Brain microvascular endothelial cell (primary cell): ENCODE measurements at regions not wholly inside any gene's neighbourhood (a gene's known extent, or its start where the extent isn't known, plus 50 kb on each side); places are given as distances from the start of the nearest gene placed in this dataset.
"Not testable (repeated sequence)": the region's sequence is repeated elsewhere in the genome, so short reads cannot be mapped to it uniquely, and the experiment has no call there.

Experiments used
- DNase-seq: peaks from one replicate; pipeline ENCODE4 v3.0.0-alpha.2; 2020
- H3K27ac ChIP-seq: fragments of 250-450 bp; sonication (Bioruptor Pico); 2 replicates; pipeline ENCODE4 v1.5.1; 2020; ENCODE audit warnings: mild to moderate bottlenecking, moderate library complexity
- H3K27me3 ChIP-seq: fragments of 250-450 bp; sonication (Bioruptor Pico); replicated peaks from 2 replicates; pipeline ENCODE4 v1.5.1; 2020; ENCODE audit warnings: mild to moderate bottlenecking
- H3K36me3 ChIP-seq: fragments of 250-450 bp; sonication (Bioruptor Pico); replicated peaks from 2 replicates; pipeline ENCODE4 v1.5.1; 2020; ENCODE audit warnings: mild to moderate bottlenecking
- H3K4me3 ChIP-seq: 2 replicates; pipeline ENCODE4 v1.5.1; 2011; ENCODE audit warnings: low read depth, mild to moderate bottlenecking, control low read depth, low read length, moderate library complexity
- in situ Hi-C: cut with HindIII; loops from 2 replicates; pipeline ENCODE4 v1.10.0; 2017; ENCODE audit warnings: low sequenced_read_pairs, low pct_ligation_motif_present
- TF ChIP-seq, protein P1 (sequence below): IDR thresholded peaks from 2 replicates; pipeline ENCODE4 v1.5.1; 2011; ENCODE audit warnings: low read depth, mild to moderate bottlenecking, moderate library complexity, low read length, control low read depth, inconsistent platforms; ENCODE audit errors: missing control alignments

DNA sequence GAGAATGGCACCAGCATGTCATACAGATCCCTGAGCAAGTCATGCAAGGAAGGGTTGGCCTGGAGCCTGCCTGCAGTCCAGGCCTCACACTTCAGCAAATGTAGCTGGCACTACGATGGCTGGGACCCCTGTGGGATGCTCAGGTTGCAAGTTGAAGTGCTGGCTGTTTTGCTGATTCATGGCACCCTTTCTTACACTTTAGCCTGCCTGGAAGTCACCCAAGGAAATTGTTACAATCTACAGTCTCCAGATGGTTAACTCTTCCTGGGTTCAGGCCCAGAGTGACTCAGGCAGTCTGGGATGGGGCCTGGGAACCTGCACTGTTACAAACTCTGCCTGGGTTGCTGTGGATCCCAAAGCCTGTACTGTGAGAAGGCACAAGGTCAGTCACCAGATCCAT lies 91.0 kb upstream of the SLC6A11 start:
- Histone ChIP-seq H3K36me3 (no peaks in the 10 kb centered on the region), H3K4me3 (no peak overlapping the region), H3K27me3 (no peaks in the 10 kb centered on the region), H3K27ac (no peak overlapping the region)
- no peak for DNase-seq
- TF ChIP-seq, protein P1, sequence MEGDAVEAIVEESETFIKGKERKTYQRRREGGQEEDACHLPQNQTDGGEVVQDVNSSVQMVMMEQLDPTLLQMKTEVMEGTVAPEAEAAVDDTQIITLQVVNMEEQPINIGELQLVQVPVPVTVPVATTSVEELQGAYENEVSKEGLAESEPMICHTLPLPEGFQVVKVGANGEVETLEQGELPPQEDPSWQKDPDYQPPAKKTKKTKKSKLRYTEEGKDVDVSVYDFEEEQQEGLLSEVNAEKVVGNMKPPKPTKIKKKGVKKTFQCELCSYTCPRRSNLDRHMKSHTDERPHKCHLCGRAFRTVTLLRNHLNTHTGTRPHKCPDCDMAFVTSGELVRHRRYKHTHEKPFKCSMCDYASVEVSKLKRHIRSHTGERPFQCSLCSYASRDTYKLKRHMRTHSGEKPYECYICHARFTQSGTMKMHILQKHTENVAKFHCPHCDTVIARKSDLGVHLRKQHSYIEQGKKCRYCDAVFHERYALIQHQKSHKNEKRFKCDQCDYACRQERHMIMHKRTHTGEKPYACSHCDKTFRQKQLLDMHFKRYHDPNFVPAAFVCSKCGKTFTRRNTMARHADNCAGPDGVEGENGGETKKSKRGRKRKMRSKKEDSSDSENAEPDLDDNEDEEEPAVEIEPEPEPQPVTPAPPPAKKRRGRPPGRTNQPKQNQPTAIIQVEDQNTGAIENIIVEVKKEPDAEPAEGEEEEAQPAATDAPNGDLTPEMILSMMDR, result no peak
- in situ Hi-C loops, result no loop called here

DNA sequence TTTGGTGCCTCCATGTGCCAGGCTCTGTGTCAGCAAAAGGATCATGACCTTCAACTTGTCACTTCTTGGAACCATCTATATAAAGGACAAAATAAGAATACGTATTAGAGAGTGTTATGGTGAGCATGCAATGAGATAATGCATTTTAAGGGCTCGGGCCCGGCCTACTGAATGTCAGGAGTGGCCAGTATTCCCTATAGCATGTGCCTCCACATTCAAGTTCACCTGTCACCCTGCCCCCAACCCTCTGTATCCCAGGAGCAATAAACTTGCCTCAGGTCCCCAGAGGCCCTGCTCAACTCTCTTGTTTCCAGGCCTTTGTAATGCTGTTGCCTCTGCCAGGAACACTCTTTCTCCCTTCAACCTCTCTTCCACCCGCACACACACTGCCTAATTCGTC lies 90.2 kb upstream of the SLC6A11 start:
- no peaks in the 10 kb centered on the region for H3K27me3 ChIP-seq
- H3K36me3 ChIP-seq, result no peaks in the 10 kb centered on the region
- H3K4me3 ChIP-seq, result no peak overlapping the region
- TF ChIP-seq, protein P1, result no peak
- DNase-seq, result no peak
- in situ Hi-C loops, result no loop called here
- H3K27ac ChIP-seq, result no peak overlapping the region

DNA sequence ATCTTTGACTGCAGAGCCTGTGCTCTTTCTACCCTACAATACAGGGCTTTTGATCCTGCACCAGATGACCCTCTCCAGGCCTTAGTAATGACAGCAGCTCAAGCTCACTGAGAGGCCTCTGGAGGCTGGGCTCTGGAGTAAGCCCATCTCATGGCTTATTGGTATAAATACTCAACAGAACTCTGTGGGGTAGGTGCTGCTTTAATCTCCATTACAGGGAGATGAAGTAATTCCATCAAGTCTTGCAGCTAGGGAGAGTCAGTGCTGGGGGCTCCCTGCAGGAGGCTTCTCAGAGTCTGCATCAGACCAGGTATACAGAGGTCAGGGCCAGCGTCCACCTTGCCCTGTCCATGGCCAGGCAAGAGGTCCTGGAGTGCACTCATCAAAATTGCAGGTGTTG lies 89.2 kb upstream of the SLC6A11 start:
- in situ Hi-C loops, result no loop called here
- DNase-seq, result no peak
- Histone ChIP-seq H3K4me3 (no peak overlapping the region), H3K27me3 (no peaks in the 10 kb centered on the region), H3K27ac (no peak overlapping the region), H3K36me3 (no peaks in the 10 kb centered on the region)
- TF ChIP-seq, protein P1, result no peak

DNA sequence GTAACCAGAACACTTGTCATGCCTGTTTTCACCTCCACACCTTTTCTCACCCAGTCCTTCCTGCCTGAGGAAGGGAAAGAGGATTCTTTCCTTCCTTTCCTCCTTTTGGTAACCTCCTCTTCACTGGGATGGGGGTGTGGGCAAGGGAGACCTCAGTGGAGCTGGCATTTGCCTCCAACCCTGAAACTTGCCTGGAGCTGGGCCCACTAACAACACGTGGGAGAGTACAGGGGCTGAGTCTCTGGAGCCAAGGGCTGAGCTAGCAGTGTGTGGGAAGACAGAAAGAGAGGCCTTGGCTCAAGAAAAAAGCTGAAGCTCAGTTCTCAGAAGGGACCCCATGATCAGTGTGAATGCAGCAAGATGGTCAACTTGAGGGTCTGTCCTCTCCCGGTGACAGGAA lies 86.6 kb upstream of the SLC6A11 start:
- Histone ChIP-seq H3K27ac (no peak overlapping the region), H3K36me3 (no peaks in the 10 kb centered on the region), H3K27me3 (no peaks in the 10 kb centered on the region), H3K4me3 (no peak overlapping the region)
- TF ChIP-seq, protein P1, result no peak
- in situ Hi-C loops, result no loop called here
- no peak for DNase-seq

DNA sequence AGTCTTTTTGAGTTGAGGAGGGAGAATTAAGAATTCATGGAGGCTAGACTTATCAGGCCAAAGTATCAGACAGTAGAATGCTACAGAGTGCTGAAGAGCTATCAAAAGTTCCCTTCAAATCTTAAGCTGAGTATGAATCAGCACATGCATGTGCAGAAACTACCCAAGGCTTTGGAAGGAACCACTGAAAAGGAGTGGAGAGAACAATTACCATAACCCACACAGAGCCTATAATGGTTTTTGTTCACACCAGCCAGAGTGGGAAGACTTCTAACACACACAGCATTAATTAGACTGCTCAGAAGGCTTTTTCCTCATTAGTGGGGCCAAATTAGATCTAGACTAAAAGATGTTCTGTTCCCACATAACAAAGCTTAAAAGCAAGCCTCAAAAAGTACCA lies 83.7 kb upstream of the SLC6A11 start:
- H3K4me3 ChIP-seq, result no peak overlapping the region
- TF ChIP-seq, protein P1, result no peak
- H3K27ac ChIP-seq, result no peak overlapping the region
- no peaks in the 10 kb centered on the region for H3K27me3 ChIP-seq
- H3K36me3 ChIP-seq, result no peaks in the 10 kb centered on the region
- no peak for DNase-seq
- in situ Hi-C loops, result no loop called here

DNA sequence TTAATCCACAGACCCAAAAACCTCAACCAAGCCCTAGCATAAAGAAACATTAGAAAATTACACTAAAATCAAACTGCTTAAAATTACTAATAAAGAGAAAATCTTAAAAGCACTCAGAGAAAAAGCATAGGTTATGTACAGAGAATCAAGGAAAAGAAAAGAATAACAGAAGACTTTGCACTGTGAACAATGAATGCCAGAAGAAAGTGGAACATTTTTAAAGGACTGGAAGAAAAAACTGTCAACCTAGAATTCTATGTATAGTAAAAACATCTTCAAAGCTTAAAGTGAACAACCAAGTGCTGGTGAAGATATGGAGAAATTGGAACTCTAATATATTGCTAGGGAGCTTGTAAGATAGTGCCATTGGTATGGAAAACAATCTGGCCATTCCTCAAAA lies 82.7 kb upstream of the SLC6A11 start:
- Histone ChIP-seq H3K27ac (no peak overlapping the region), H3K36me3 (no peaks in the 10 kb centered on the region), H3K4me3 (no peak overlapping the region), H3K27me3 (peaks cover 4% of the 10 kb centered on the region)
- DNase-seq, result no peak
- TF ChIP-seq, protein P1, result no peak
- in situ Hi-C loops, result no loop called here

DNA sequence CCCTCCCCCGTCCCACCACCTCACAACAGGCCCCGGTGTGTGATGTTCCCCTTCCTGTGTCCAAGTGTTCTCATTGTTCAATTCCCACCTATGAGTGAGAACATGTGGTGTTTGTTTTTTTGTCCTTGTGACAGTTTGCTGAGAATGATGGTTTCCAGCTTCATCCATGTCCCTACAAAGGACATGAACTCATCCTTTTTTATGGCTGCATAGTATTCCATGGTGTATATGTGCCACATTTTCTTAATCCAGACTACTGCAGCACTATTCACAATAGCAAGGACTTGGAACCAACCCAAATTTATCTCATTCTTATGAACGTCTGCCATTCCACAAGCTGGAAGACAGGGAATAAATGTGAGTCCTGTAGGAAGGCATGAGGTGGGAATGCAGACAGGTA lies 79.6 kb upstream of the SLC6A11 start:
- in situ Hi-C loops, H3K27ac ChIP-seq, DNase-seq, H3K4me3 ChIP-seq, H3K36me3 ChIP-seq, H3K27me3 ChIP-seq: not testable (repeated sequence)
